ENCODE measurements at regions not wholly inside any gene's neighbourhood (a gene's known extent, or its start where the extent isn't known, plus 50 kb on each side); places are given as distances from the start of the nearest gene placed in this dataset.

- H3K27me3 ChIP-seq: no peaks in the 10 kb centered on the region
- H3K4me1 ChIP-seq: no peaks in the 10 kb centered on the region
- H3K27ac ChIP-seq: no peak overlapping the region
- DNase-seq: no peak
- intact Hi-C loops (cut with DNase I; ENCODE audit: low total_unique reads): no loop called here
- no peak overlapping the region for H3K4me3 ChIP-seq
- 74 to 83% (median 79%) methylated on average over 5 of the region's 5 CpGs for WGBS, 5 donors
- no peaks in the 10 kb centered on the region for H3K9me3 ChIP-seq
- TF ChIP-seq POLR2AphosphoS5 (IDR thresholded peaks at IDR 0.05): no peak
- no peak for TF ChIP-seq EP300 (IDR thresholded peaks at IDR 0.05)
- TF ChIP-seq POLR2A (IDR thresholded peaks at IDR 0.05): no peak
- TF ChIP-seq CTCF (IDR thresholded peaks at IDR 0.05): no peak
- no peaks in the 10 kb centered on the region for H3K36me3 ChIP-seq
Measured at GRCh38 chr3:124316034-124316287, 324.0 kb upstream of the ROPN1 start.

- intact Hi-C loops (cut with DNase I; ENCODE audit: low total_unique reads): no loop called here
- Histone ChIP-seq H3K27ac (no peak overlapping the region), H3K36me3 (no peaks in the 10 kb centered on the region), H3K4me1 (peaks cover 0 to 8% (median 0%) of the 10 kb centered on the region in 4 donors), H3K9me3 (no peaks in the 10 kb centered on the region), H3K27me3 (no peaks in the 10 kb centered on the region), H3K4me3 (no peak overlapping the region)
- peak in 1 of 2 donors; percentile 14 for DNase-seq
- TF ChIP-seq POLR2A (IDR thresholded peaks at IDR 0.05) (no peak), EP300 (IDR thresholded peaks at IDR 0.05) (no peak), CTCF (IDR thresholded peaks at IDR 0.05) (no peak), POLR2AphosphoS5 (IDR thresholded peaks at IDR 0.05) (no peak)
- 64 to 89% (median 77%) methylated on average over 3 of the region's 3 CpGs for WGBS, 5 donors
Measured at GRCh38 chr3:124318014-124318413, 326.1 kb upstream of the ROPN1 start.

GRCh38 chr3:124318656-124319055, 326.7 kb upstream of the ROPN1 start:
- no peak for DNase-seq
- Histone ChIP-seq H3K4me1 (peaks cover 0 to 8% (median 0%) of the 10 kb centered on the region in 4 donors), H3K9me3 (no peaks in the 10 kb centered on the region), H3K27me3 (no peaks in the 10 kb centered on the region), H3K36me3 (no peaks in the 10 kb centered on the region), H3K27ac (no peak overlapping the region), H3K4me3 (no peak overlapping the region)
- intact Hi-C loops (cut with DNase I; ENCODE audit: low total_unique reads): no loop called here
- TF ChIP-seq POLR2AphosphoS5 (IDR thresholded peaks at IDR 0.05) (no peak), POLR2A (IDR thresholded peaks at IDR 0.05) (no peak), CTCF (IDR thresholded peaks at IDR 0.05) (no peak), EP300 (IDR thresholded peaks at IDR 0.05) (no peak)
- WGBS, 5 donors: 54 to 69% (median 61%) methylated on average over 3 of the region's 3 CpGs

- H3K36me3 ChIP-seq: peaks cover 0 to 2% (median 0%) of the 10 kb centered on the region in 4 donors
- intact Hi-C loops (cut with DNase I; ENCODE audit: low total_unique reads): no loop called here
Measured at GRCh38 chr3:124320976-124321375, 329.1 kb upstream of the ROPN1 start.

GRCh38 chr3:124322309-124322880, 330.5 kb upstream of the ROPN1 start:
- Histone ChIP-seq H3K27ac (no peak overlapping the region), H3K36me3 (peaks cover 0 to 7% (median 0%) of the 10 kb centered on the region in 4 donors), H3K27me3 (no peaks in the 10 kb centered on the region), H3K4me3 (no peak overlapping the region), H3K9me3 (no peaks in the 10 kb centered on the region), H3K4me1 (peaks cover 0 to 8% (median 0%) of the 10 kb centered on the region in 4 donors)
- DNase-seq: no peak
- 62 to 68% (median 66%) methylated on average over 3 of the region's 3 CpGs for WGBS, 5 donors
- intact Hi-C loops (cut with DNase I; ENCODE audit: low total_unique reads): no loop called here
- TF ChIP-seq EP300 (IDR thresholded peaks at IDR 0.05) (no peak), CTCF (IDR thresholded peaks at IDR 0.05) (no peak), POLR2A (IDR thresholded peaks at IDR 0.05) (no peak), POLR2AphosphoS5 (IDR thresholded peaks at IDR 0.05) (no peak)

More at GRCh38 chr3:124320976-124321375, 329.1 kb upstream of the ROPN1 start:
- H3K4me1 ChIP-seq: peaks cover 0 to 8% (median 0%) of the 10 kb centered on the region in 4 donors
- H3K27me3 ChIP-seq: no peaks in the 10 kb centered on the region
- no peak for TF ChIP-seq POLR2A (IDR thresholded peaks at IDR 0.05)
- no peak overlapping the region for H3K4me3 ChIP-seq
- no peak overlapping the region for H3K27ac ChIP-seq
- H3K9me3 ChIP-seq: no peaks in the 10 kb centered on the region
- no peak for DNase-seq

Data from stomach (tissue), 8 donors.